NT2/D1 (cell line): ENCODE measurements at regions not wholly inside any gene's neighbourhood (a gene's known extent, or its start where the extent isn't known, plus 50 kb on each side); places are given as distances from the start of the nearest gene placed in this dataset.
"Not testable (repeated sequence)": the region's sequence is repeated elsewhere in the genome, so short reads cannot be mapped to it uniquely, and the experiment has no call there.

Source experiments
- DNase-seq: peaks from one replicate; pipeline ENCODE4 v3.0.0-alpha.2; 2011; ENCODE audit warnings: low read depth, low spot score
- H3K27me3 ChIP-seq: 2 replicates; pipeline ENCODE4 v1.6.0; 2011; ENCODE audit warnings: mild to moderate bottlenecking; ENCODE audit not compliant: insufficient read length, insufficient read depth
- H3K36me3 ChIP-seq: 2 replicates; pipeline ENCODE4 v1.6.1; 2011; ENCODE audit warnings: mild to moderate bottlenecking, low read length, mixed read lengths; ENCODE audit not compliant: insufficient read depth, insufficient read length
- H3K4me1 ChIP-seq: 2 replicates; pipeline ENCODE4 v1.5.1; 2011; ENCODE audit not compliant: insufficient read depth, insufficient read length
- H3K4me3 ChIP-seq: 2 replicates; pipeline ENCODE4 v1.5.1; 2011; ENCODE audit warnings: low read depth; ENCODE audit not compliant: insufficient read length
- H3K9ac ChIP-seq: 2 replicates; pipeline ENCODE4 v1.6.0; 2011; ENCODE audit warnings: low read depth; ENCODE audit not compliant: insufficient read length
- H3K9me3 ChIP-seq: 2 replicates; pipeline ENCODE4 v1.5.1; 2011; ENCODE audit warnings: mild to moderate bottlenecking, low read length; ENCODE audit not compliant: insufficient read depth
- SUZ12 ChIP-seq: IDR thresholded peaks from 2 replicates; pipeline ENCODE4 v1.6.1; 2011; ENCODE audit not compliant: insufficient read length, insufficient read depth; ENCODE audit errors: extremely low read depth
- YY1 ChIP-seq: IDR thresholded peaks from 2 replicates; pipeline ENCODE4 v1.6.1; 2011; ENCODE audit not compliant: insufficient read length, insufficient read depth
- ZNF274 ChIP-seq: IDR thresholded peaks from 2 replicates; pipeline ENCODE4 v1.6.1; 2011; ENCODE audit warnings: mild to moderate bottlenecking, low read depth, low read length

DNA sequence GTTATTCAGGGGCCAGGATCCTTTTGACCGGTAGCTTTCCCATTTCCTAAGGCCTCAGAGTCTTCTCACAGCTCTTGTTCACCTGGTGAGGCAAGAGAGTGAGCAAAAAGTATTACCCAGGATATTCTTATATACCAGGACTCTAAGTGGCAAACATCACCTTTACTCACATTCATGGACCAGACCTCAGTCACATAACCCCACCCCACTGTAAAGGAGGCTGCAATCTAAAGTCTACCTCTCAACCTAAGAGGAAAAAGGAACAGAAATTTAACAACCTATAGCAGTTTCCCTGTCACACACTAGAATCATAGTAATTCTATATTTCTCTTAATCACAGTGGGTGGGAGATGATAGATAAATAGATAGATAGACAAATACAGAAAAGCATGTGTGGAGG, 176.0 kb upstream of the PTPRZ1 start:
- Histone ChIP-seq H3K9me3 (no peaks in the 10 kb centered on the region), H3K27me3 (no peaks in the 10 kb centered on the region), H3K36me3 (no peaks in the 10 kb centered on the region), H3K4me1 (no peaks in the 10 kb centered on the region), H3K9ac (no peak overlapping the region), H3K4me3 (no peak overlapping the region)
- TF ChIP-seq SUZ12 (no peak), YY1 (no peak), ZNF274 (no peak)
- no peak for DNase-seq

DNA sequence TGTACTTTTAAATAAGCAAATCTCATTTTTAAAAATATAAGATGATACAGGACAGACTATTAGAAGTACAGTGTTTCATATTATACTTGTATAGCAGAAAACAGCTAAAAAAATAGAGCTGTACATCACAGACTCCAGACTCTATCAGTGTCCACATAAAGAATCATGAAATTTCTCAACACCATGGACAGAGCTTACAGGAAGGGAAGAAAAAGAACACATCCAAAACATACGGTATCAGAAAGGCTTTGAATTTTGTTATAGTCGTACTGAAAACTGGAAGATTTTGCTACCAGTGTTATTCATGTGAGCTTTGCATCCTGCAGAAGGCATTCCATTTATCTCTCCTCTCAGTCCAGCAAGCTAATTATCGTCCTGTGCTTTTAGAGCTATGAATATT, 183.2 kb upstream of the PTPRZ1 start:
- TF ChIP-seq ZNF274 (no peak), SUZ12 (no peak), YY1 (no peak)
- Histone ChIP-seq H3K9me3 (no peaks in the 10 kb centered on the region), H3K36me3 (no peaks in the 10 kb centered on the region), H3K4me1 (no peaks in the 10 kb centered on the region), H3K4me3 (no peak overlapping the region), H3K27me3 (no peaks in the 10 kb centered on the region), H3K9ac (no peak overlapping the region)
- no peak for DNase-seq

DNA sequence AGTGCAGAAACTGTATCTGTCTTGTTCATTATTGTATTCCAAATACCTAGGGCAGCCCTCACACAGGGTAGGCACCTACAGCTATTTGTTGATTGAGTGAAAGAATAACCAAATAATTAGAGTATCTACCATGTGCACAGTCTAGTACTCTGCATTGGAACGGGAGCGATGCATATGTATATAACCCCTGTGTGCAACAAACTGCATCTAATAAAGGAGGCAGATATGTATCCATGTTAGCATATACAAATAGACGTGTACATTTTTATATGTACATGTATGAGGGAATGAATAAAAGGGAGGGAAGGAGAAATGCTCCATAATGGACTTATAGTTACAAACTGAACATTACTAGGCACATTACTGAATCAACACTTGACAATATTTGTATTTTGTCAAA, 191.3 kb upstream of the PTPRZ1 start:
- Histone ChIP-seq H3K4me1 (no peaks in the 10 kb centered on the region), H3K9me3 (no peaks in the 10 kb centered on the region), H3K27me3 (no peaks in the 10 kb centered on the region), H3K4me3 (no peak overlapping the region), H3K36me3 (no peaks in the 10 kb centered on the region), H3K9ac (no peak overlapping the region)
- TF ChIP-seq ZNF274 (no peak), YY1 (no peak), SUZ12 (no peak)
- no peak for DNase-seq

DNA sequence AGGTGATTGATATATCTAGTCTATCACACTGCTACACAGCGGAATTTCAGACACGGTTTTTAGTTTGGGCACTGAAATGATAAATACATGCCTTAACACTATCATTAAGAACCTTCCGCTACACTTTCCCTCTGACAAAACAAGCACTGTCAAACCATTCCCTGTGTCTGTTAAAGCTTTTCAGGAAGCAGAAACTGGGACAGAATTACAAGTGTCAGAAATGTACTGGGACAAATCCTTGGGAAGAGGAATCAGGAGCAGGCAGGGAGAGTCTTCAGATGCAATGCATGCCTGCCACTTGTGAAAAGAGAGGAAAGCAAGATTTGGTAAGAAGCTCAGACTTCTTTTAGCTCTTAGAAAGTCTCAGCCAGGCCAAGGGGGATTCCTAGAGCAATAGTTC, 196.8 kb upstream of the PTPRZ1 start:
- H3K27me3 ChIP-seq, result no peaks in the 10 kb centered on the region
- H3K9me3 ChIP-seq, result no peaks in the 10 kb centered on the region
- TF ChIP-seq YY1 (no peak), SUZ12 (no peak), ZNF274 (no peak)
- H3K36me3 ChIP-seq, result no peaks in the 10 kb centered on the region
- no peak for DNase-seq
- H3K4me1 ChIP-seq, result no peaks in the 10 kb centered on the region
- H3K9ac ChIP-seq, result no peak overlapping the region
- no peak overlapping the region for H3K4me3 ChIP-seq

GRCh38 chr7:121674455-121674854, 198.5 kb upstream of the PTPRZ1 start:
- not testable (repeated sequence) for H3K4me3 ChIP-seq, H3K9ac ChIP-seq, H3K4me1 ChIP-seq, DNase-seq, H3K36me3 ChIP-seq, H3K27me3 ChIP-seq, H3K9me3 ChIP-seq

DNA sequence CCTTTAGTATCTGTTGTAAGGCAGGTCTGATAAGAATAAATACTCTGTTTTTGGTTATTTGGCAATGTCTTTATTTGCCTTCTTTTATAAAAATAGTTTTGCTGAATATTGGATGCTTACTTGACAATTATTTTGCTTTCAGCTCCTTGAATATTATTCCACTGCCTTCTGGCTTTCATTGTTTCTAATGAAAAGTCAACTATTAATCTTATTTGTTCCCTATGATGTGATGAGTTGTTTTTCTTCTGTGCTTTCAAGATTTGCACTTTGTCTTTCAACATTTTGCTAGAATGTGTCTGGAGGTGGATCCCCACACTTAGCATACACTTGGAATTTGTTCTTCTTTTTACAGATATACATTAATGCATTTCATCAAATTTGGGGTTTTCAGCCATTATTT, 203.8 kb upstream of the PTPRZ1 start:
- TF ChIP-seq SUZ12 (no peak), ZNF274 (no peak), YY1 (no peak)
- no peak for DNase-seq
- Histone ChIP-seq H3K4me1 (no peaks in the 10 kb centered on the region), H3K9ac (no peak overlapping the region), H3K27me3 (no peaks in the 10 kb centered on the region), H3K36me3 (no peaks in the 10 kb centered on the region), H3K9me3 (no peaks in the 10 kb centered on the region), H3K4me3 (no peak overlapping the region)

- DNase-seq, result no peak
- H3K36me3 ChIP-seq, result no peaks in the 10 kb centered on the region
Measured at GRCh38 chr7:121666306-121666705, 206.7 kb upstream of the PTPRZ1 start.

DNA sequence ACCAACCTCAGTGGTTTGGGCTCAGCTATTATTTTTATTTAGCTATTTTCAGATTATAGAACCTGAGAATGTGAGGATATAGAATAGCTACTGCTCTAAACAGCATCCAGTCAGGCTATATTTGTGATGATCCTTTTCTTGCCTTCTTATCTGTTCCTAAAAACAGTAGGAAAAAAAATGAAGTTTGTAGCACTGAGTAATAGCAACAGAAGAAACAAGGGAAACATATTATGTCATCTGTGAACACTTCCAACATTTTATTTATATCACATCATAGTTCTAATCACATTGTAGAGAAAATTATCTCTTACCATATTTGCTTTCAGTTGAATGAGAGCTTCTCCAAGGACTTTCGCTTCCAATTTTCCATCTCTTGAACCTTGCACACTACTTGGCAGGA, 229.6 kb upstream of the PTPRZ1 start:
- H3K9ac ChIP-seq, result no peak overlapping the region
- DNase-seq, result no peak
- TF ChIP-seq YY1 (no peak), ZNF274 (no peak), SUZ12 (no peak)
- no peaks in the 10 kb centered on the region for H3K4me1 ChIP-seq
- no peaks in the 10 kb centered on the region for H3K36me3 ChIP-seq
- no peaks in the 10 kb centered on the region for H3K27me3 ChIP-seq
- no peak overlapping the region for H3K4me3 ChIP-seq
- no peaks in the 10 kb centered on the region for H3K9me3 ChIP-seq

More at GRCh38 chr7:121666306-121666705, 206.7 kb upstream of the PTPRZ1 start:
- Histone ChIP-seq H3K9me3 (no peaks in the 10 kb centered on the region), H3K27me3 (no peaks in the 10 kb centered on the region), H3K4me1 (no peaks in the 10 kb centered on the region), H3K9ac (no peak overlapping the region), H3K4me3 (no peak overlapping the region)
- TF ChIP-seq YY1, result no peak
- no peak for TF ChIP-seq SUZ12
- TF ChIP-seq ZNF274, result no peak
